ENCODE measurements at regions not wholly inside any gene's neighbourhood (a gene's known extent, or its start where the extent isn't known, plus 50 kb on each side); places are given as distances from the start of the nearest gene placed in this dataset.

DNA sequence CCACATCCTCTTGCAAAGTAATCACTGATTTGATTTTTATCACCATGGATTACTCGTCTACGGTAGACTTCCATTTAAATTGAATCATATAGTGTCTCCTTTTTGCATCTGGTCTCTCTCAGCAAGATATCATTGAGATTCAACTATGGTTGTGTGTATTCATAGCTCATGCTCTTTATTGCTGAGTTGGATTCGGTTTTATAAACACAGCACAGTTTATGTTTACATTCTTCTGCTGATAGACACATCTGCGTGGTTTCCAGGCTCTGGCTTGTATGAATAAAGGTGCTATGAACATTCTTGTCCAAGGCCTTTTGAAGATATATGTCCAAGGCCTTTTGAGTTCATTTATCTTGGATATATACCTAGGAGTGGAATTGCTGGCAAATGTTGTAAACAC, 356.5 kb upstream of the CELF2 start:
- Histone ChIP-seq H4K5ac (ENCODE audit: low read depth, low read length) (no peak overlapping the region), H4K20me1 (ENCODE audit: insufficient read depth, low read length) (no peaks in the 10 kb centered on the region), H2AK5ac (ENCODE audit: low read depth, low read length) (no peak overlapping the region), H3K36me3 (ENCODE audit: control insufficient read depth, insufficient read depth, low read length) (no peaks in the 10 kb centered on the region), H2AK9ac (replicated peaks; ENCODE audit: low read depth, low read length, poor library complexity) (no peak overlapping the region), H3K4me1 (ENCODE audit: control insufficient read depth, insufficient read depth, low read length) (peaks cover 9% of the 10 kb centered on the region), H3K14ac (replicated peaks; ENCODE audit: low read depth, low read length) (no peak overlapping the region), H3K4ac (ENCODE audit: low read depth, low read length) (no peak overlapping the region), H3K4me2 (ENCODE audit: low read depth, low read length) (no peak overlapping the region; the same call in 1 of the 2 replicates), H3K18ac (ENCODE audit: low read depth, low read length) (no peak overlapping the region), H3K4me3 (ENCODE audit: insufficient read depth, low read depth, low read length) (no peak overlapping the region), H3K9ac (ENCODE audit: low read depth, low read length) (no peak overlapping the region), H2BK120ac (ENCODE audit: low read depth, low read length) (no peak overlapping the region), H3K23ac (ENCODE audit: low read depth, low read length) (no peak overlapping the region), H3K56ac (ENCODE audit: extremely low read depth, insufficient read depth, low read length) (no peak overlapping the region), H3K79me1 (ENCODE audit: low read depth in 1 of 2, low read length in 2 of 2) (no peaks in the 10 kb centered on the region), H3K9me3 (ENCODE audit: control insufficient read depth, insufficient read depth, low read length) (peaks cover 3% of the 10 kb centered on the region; the same call in 1 of the 2 replicates), H2AFZ (replicated peaks; ENCODE audit: low read length, poor library complexity) (no peak overlapping the region), H3K9me1 (ENCODE audit: insufficient read depth, low read length) (peaks cover 11% of the 10 kb centered on the region; the same call in 1 of the 2 replicates), H2BK5ac (ENCODE audit: low read depth, low read length, poor library complexity, severe bottlenecking) (peak overlapping the region; percentile 78), H3K27me3 (ENCODE audit: control insufficient read depth, insufficient read depth, low read length) (no peaks in the 10 kb centered on the region), H2BK20ac (ENCODE audit: low read depth, low read length) (peak overlapping the region; percentile 75), H2BK15ac (ENCODE audit: low read depth, low read length) (no peak overlapping the region), H4K91ac (ENCODE audit: insufficient read depth, low read depth, low read length) (0 out of 2 replicates have a peak overlapping the region, but pooled peaks have one; percentile 4), H3K27ac (ENCODE audit: insufficient read depth, low read length) (peak overlapping the region; percentile 30; the same call in 1 of the 2 replicates), H4K8ac (ENCODE audit: low read depth in 2 of 2, low read length in 2 of 2) (0 out of 4 replicates have a peak overlapping the region, but pooled peaks of 1 of the 2 experiments have one; percentile 67)
- DNase-seq (peak; percentile 81), ATAC-seq (ENCODE audit: low read depth) (peak; percentile 85)
- no CpG with 5 or more reads among the region's 4 CpGs for WGBS, 2 experiments (ENCODE audit: extremely low coverage in 2 of 2, insufficient read length in 1 of 2)
- CTCF ChIA-PET = no interaction called here
- BruUV-seq (replicated peaks) = no TSS peak
- intact Hi-C loops (cut with micrococcal nuclease) (loop anchor here (5.0 kb wide), 2 partner anchors 376 to 1054 kb away; no protein-coding TSS in a partner anchor), dilution Hi-C loops (cut with HindIII; ENCODE audit: low sequenced_read_pairs, unreplicated experiment) (no loop called here), in situ Hi-C loops (cut with MboI; ENCODE audit: low sequenced_read_pairs) (no loop called here)
- TF ChIP-seq POLR2A (IDR thresholded peaks at IDR 0.05; ENCODE audit: low read depth, low read length) (no peak), RAD21 (IDR thresholded peaks at IDR 0.05; ENCODE audit: low read length) (no peak), CEBPB (IDR thresholded peaks at IDR 0.05; ENCODE audit: low read depth, low read length) (no peak), NFE2L2 (IDR thresholded peaks at IDR 0.05; ENCODE audit: low read depth, low read length) (peak; percentile 33; the same call in 1 of the 2 replicates), BHLHE40 (IDR thresholded peaks at IDR 0.05; ENCODE audit: low read depth, low read length) (0 out of 2 replicates have a peak, but pooled peaks have one; percentile 19), CHD1 (IDR thresholded peaks at IDR 0.05; ENCODE audit: low read depth, low read length) (no peak), RCOR1 (IDR thresholded peaks at IDR 0.05; ENCODE audit: insufficient replicate concordance, low read length) (no peak), FOS (IDR thresholded peaks at IDR 0.05; ENCODE audit: low read depth, low read length) (0 out of 2 replicates have a peak, but pooled peaks have one; percentile 12), RFX5 (IDR thresholded peaks at IDR 0.05; ENCODE audit: low read depth, low read length) (no peak), SMC3 (IDR thresholded peaks at IDR 0.05; ENCODE audit: low read depth, low read length) (no peak), MAFK (IDR thresholded peaks at IDR 0.05; ENCODE audit: low read depth, low read length) (peak; percentile 45; the same call in 1 of the 2 replicates), MXI1 (IDR thresholded peaks at IDR 0.05; ENCODE audit: borderline replicate concordance, low read depth, low read length) (no peak), MAZ (IDR thresholded peaks at IDR 0.05; ENCODE audit: borderline replicate concordance, low read depth, low read length) (no peak)
- TF ChIP-seq, protein P1, sequence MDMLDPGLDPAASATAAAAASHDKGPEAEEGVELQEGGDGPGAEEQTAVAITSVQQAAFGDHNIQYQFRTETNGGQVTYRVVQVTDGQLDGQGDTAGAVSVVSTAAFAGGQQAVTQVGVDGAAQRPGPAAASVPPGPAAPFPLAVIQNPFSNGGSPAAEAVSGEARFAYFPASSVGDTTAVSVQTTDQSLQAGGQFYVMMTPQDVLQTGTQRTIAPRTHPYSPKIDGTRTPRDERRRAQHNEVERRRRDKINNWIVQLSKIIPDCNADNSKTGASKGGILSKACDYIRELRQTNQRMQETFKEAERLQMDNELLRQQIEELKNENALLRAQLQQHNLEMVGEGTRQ (IDR thresholded peaks at IDR 0.05; ENCODE audit: low read depth, low read length) = no peak
- TF ChIP-seq, protein P2, sequence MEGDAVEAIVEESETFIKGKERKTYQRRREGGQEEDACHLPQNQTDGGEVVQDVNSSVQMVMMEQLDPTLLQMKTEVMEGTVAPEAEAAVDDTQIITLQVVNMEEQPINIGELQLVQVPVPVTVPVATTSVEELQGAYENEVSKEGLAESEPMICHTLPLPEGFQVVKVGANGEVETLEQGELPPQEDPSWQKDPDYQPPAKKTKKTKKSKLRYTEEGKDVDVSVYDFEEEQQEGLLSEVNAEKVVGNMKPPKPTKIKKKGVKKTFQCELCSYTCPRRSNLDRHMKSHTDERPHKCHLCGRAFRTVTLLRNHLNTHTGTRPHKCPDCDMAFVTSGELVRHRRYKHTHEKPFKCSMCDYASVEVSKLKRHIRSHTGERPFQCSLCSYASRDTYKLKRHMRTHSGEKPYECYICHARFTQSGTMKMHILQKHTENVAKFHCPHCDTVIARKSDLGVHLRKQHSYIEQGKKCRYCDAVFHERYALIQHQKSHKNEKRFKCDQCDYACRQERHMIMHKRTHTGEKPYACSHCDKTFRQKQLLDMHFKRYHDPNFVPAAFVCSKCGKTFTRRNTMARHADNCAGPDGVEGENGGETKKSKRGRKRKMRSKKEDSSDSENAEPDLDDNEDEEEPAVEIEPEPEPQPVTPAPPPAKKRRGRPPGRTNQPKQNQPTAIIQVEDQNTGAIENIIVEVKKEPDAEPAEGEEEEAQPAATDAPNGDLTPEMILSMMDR (conservative IDR thresholded peaks at IDR 0.05; ENCODE audit: low read depth, low read length) = no peak
- TF ChIP-seq, protein P3, sequence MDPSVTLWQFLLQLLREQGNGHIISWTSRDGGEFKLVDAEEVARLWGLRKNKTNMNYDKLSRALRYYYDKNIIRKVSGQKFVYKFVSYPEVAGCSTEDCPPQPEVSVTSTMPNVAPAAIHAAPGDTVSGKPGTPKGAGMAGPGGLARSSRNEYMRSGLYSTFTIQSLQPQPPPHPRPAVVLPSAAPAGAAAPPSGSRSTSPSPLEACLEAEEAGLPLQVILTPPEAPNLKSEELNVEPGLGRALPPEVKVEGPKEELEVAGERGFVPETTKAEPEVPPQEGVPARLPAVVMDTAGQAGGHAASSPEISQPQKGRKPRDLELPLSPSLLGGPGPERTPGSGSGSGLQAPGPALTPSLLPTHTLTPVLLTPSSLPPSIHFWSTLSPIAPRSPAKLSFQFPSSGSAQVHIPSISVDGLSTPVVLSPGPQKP (IDR thresholded peaks at IDR 0.05; ENCODE audit: borderline replicate concordance, low read depth, low read length) = no peak
- POLR2A ChIA-PET (ENCODE audit: unreplicated experiment) = no interaction called here

All from IMR-90 (cell line).